Nucleus accumbens (tissue), 56 donors: ENCODE measurements at regions not wholly inside any gene's neighbourhood (a gene's known extent, or its start where the extent isn't known, plus 50 kb on each side); places are given as distances from the start of the nearest gene placed in this dataset.
A peak's percentile ranks its signal among the peaks of the same experiment; 100 is the strongest.
"Not testable (repeated sequence)": the region's sequence is repeated elsewhere in the genome, so short reads cannot be mapped to it uniquely, and the experiment has no call there.

ENCODE experiments used
- DNase-seq, 56 donors: peaks; one replicate each; lab custom pipeline; 2025; lab: John Stamatoyannopoulos, UW

GRCh38 chr5:153209016-153209415, 281.5 kb upstream of the GRIA1 start:
- no peak for DNase-seq

GRCh38 chr5:153209687-153210086, 280.8 kb upstream of the GRIA1 start:
- DNase-seq: no peak

GRCh38 chr5:153211076-153211475, 279.4 kb upstream of the GRIA1 start:
- DNase-seq: no peak

GRCh38 chr5:153212471-153212870, 278.0 kb upstream of the GRIA1 start:
- DNase-seq: no peak

- DNase-seq: no peak
Observed at GRCh38 chr5:153222936-153223335, 267.5 kb upstream of the GRIA1 start.

GRCh38 chr5:153223376-153223775, 267.1 kb upstream of the GRIA1 start:
- no peak for DNase-seq

- DNase-seq: no peak
Observed at GRCh38 chr5:153224651-153225050, 265.8 kb upstream of the GRIA1 start.

GRCh38 chr5:153233933-153234332, 256.5 kb upstream of the GRIA1 start:
- DNase-seq: no peak

GRCh38 chr5:153236319-153236718, 254.2 kb upstream of the GRIA1 start:
- no peak for DNase-seq

GRCh38 chr5:153237671-153238332, 252.7 kb upstream of the GRIA1 start:
- no peak for DNase-seq

- no peak for DNase-seq
Observed at GRCh38 chr5:153257381-153257780, 233.1 kb upstream of the GRIA1 start.

- no peak for DNase-seq
Observed at GRCh38 chr5:153258469-153258868, 232.0 kb upstream of the GRIA1 start.

GRCh38 chr5:153267506-153267905, 223.0 kb upstream of the GRIA1 start:
- DNase-seq: no peak

- DNase-seq: no peak
Observed at GRCh38 chr5:153275695-153276094, 214.8 kb upstream of the GRIA1 start.

- peak in 3 of 56 donors; percentile 0 to 4 (median 4) for DNase-seq
Observed at GRCh38 chr5:153276151-153276550, 214.3 kb upstream of the GRIA1 start.

GRCh38 chr5:153296251-153296844, 194.1 kb upstream of the GRIA1 start:
- DNase-seq: not testable (repeated sequence)

GRCh38 chr5:153299891-153300290, 190.6 kb upstream of the GRIA1 start:
- DNase-seq: peak in 2 of 56 donors; percentile 1 to 2

GRCh38 chr5:153308282-153308681, 182.2 kb upstream of the GRIA1 start:
- DNase-seq: no peak

- no peak for DNase-seq
Observed at GRCh38 chr5:153318556-153318955, 171.9 kb upstream of the GRIA1 start.

GRCh38 chr5:153321478-153321877, 169.0 kb upstream of the GRIA1 start:
- no peak for DNase-seq

GRCh38 chr5:153340139-153340538, 150.3 kb upstream of the GRIA1 start:
- DNase-seq: no peak

- no peak for DNase-seq
Observed at GRCh38 chr5:153340738-153341137, 149.7 kb upstream of the GRIA1 start.

GRCh38 chr5:153342487-153342886, 148.0 kb upstream of the GRIA1 start:
- no peak for DNase-seq
